Hepatocyte (in vitro differentiated cells): ENCODE measurements at regions not wholly inside any gene's neighbourhood (a gene's known extent, or its start where the extent isn't known, plus 50 kb on each side); places are given as distances from the start of the nearest gene placed in this dataset.

Source experiments
- DNase-seq: peaks from one replicate; pipeline ENCODE4 v3.0.0-alpha.2; 2016; ENCODE audit warnings: low spot score
- H2AFZ ChIP-seq: fragments of 200-600 bp; sonication (generic); 2 replicates; pipeline ENCODE4 v1.6.0; 2016; ENCODE audit warnings: antibody characterized with exemption, mild to moderate bottlenecking
- H3K27ac ChIP-seq: fragments of 200-600 bp; sonication (generic); 2 replicates; pipeline ENCODE4 v1.5.1; 2016; ENCODE audit warnings: mild to moderate bottlenecking
- H3K27me3 ChIP-seq: fragments of 200-600 bp; sonication (generic); 2 replicates; pipeline ENCODE4 v1.6.1; 2016
- H3K36me3 ChIP-seq: fragments of 200-600 bp; sonication (generic); replicated peaks from 2 replicates; pipeline ENCODE4 v1.5.1; 2016; ENCODE audit warnings: low read depth; ENCODE audit not compliant: insufficient read depth
- H3K4me1 ChIP-seq: fragments of 200-600 bp; sonication (generic); 2 replicates; pipeline ENCODE4 v1.5.1; 2016; ENCODE audit warnings: mild to moderate bottlenecking, moderate library complexity; ENCODE audit not compliant: insufficient read depth
- H3K4me2 ChIP-seq: fragments of 200-600 bp; sonication (generic); 2 replicates; pipeline ENCODE4 v1.6.0; 2016
- H3K4me3 ChIP-seq: fragments of 200-600 bp; sonication (generic); 2 replicates; pipeline ENCODE4 v1.5.1; 2016; ENCODE audit warnings: mild to moderate bottlenecking
- H3K79me2 ChIP-seq: fragments of 200-600 bp; sonication (generic); 2 replicates; pipeline ENCODE4 v1.6.0; 2017; ENCODE audit warnings: mild to moderate bottlenecking
- H3K9me2 ChIP-seq: fragments of 200-600 bp; sonication (generic); replicated peaks from 2 replicates; pipeline ENCODE4 v1.6.0; 2017; ENCODE audit warnings: mild to moderate bottlenecking; ENCODE audit not compliant: insufficient read depth
- H3K9me3 ChIP-seq: fragments of 200-600 bp; sonication (generic); 2 replicates; pipeline ENCODE4 v1.5.1; 2016; ENCODE audit warnings: low read depth, mild to moderate bottlenecking
- H4K20me1 ChIP-seq: fragments of 200-600 bp; sonication (generic); 2 replicates; pipeline ENCODE4 v1.6.0; 2016; ENCODE audit warnings: mild to moderate bottlenecking; ENCODE audit not compliant: insufficient read depth, poor library complexity, severe bottlenecking
- EZH2 ChIP-seq: fragments of 200-600 bp; sonication (generic); IDR thresholded peaks from 2 replicates; pipeline ENCODE4 v1.6.1; 2016; ENCODE audit warnings: antibody characterized with exemption, mild to moderate bottlenecking, borderline replicate concordance
- EZH2phosphoT487 ChIP-seq: fragments of 200-600 bp; sonication (generic); IDR thresholded peaks from one replicate; pipeline ENCODE4 v1.6.1; 2018; ENCODE audit warnings: antibody characterized with exemption, mild to moderate bottlenecking, low read depth, moderate library complexity; ENCODE audit not compliant: unreplicated experiment, severe bottlenecking
- WGBS: methylation state at CpG from one replicate; pipeline ENCODE4 v1.1.6; 2016; ENCODE audit warnings: low lambda C conversion rate; ENCODE audit errors: missing lambda C conversion rate; 5-methylcytosine and 5-hydroxymethylcytosine counted together
- TF ChIP-seq, protein P1 (sequence below): fragments of 200-600 bp; sonication (generic); IDR thresholded peaks from 2 replicates; pipeline ENCODE4 v1.5.1; 2016; ENCODE audit warnings: antibody characterized with exemption, mild to moderate bottlenecking; ENCODE audit not compliant: poor library complexity

DNA sequence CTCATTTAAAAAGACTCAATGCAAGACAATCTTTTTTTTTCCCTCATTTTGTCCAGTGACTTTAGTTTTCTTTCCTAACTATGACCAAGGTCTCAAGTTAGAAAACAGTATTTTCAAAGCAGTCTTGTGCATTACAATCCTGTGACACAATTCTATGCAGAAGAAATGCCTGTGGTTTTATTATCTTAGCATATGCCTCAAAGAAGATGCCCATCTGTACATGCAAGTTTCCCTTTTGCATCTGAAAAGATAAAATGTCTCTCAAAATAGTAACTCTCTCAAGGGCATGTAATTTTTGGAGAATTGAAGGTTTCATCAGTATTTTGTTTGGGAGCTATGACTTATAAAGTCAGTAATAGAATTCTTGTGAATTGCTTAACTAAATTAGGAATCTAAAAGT lies 292.0 kb upstream of the SUCLG2 start:
- no peak for DNase-seq
- no peak overlapping the region for H3K27ac ChIP-seq
- no peak overlapping the region for H3K4me2 ChIP-seq
- no peaks in the 10 kb centered on the region for H3K27me3 ChIP-seq
- TF ChIP-seq, protein P1, sequence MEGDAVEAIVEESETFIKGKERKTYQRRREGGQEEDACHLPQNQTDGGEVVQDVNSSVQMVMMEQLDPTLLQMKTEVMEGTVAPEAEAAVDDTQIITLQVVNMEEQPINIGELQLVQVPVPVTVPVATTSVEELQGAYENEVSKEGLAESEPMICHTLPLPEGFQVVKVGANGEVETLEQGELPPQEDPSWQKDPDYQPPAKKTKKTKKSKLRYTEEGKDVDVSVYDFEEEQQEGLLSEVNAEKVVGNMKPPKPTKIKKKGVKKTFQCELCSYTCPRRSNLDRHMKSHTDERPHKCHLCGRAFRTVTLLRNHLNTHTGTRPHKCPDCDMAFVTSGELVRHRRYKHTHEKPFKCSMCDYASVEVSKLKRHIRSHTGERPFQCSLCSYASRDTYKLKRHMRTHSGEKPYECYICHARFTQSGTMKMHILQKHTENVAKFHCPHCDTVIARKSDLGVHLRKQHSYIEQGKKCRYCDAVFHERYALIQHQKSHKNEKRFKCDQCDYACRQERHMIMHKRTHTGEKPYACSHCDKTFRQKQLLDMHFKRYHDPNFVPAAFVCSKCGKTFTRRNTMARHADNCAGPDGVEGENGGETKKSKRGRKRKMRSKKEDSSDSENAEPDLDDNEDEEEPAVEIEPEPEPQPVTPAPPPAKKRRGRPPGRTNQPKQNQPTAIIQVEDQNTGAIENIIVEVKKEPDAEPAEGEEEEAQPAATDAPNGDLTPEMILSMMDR = no peak
- TF ChIP-seq EZH2phosphoT487 (no peak), EZH2 (no peak)
- no peaks in the 10 kb centered on the region for H4K20me1 ChIP-seq
- H3K4me1 ChIP-seq = peaks cover 7% of the 10 kb centered on the region
- no peak overlapping the region for H2AFZ ChIP-seq
- H3K79me2 ChIP-seq = no peaks in the 10 kb centered on the region
- no peak overlapping the region for H3K4me3 ChIP-seq
- H3K9me2 ChIP-seq = no peaks in the 10 kb centered on the region
- H3K9me3 ChIP-seq = no peaks in the 10 kb centered on the region
- no peaks in the 10 kb centered on the region for H3K36me3 ChIP-seq

DNA sequence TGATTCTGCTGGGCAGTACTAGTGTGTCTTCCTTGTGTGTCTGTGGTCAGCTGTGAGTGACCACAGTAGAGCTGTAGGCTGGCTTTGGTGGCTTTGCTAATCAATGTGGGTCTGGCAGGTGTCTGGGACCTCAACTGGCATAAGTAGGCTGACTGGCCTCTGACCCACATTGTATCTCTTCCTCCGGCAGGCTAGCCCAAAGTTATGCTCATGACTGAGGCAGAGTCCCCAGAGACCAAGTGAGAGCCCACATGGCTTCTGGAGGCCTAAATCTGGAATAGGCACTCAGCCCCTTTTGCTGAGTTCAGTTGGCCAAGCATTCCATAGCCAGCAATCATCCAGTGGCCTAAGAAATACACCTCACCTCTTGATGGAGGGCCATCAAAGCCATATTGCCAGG lies 289.1 kb upstream of the SUCLG2 start:
- Histone ChIP-seq H3K4me2 (no peak overlapping the region), H3K27ac (no peak overlapping the region), H2AFZ (no peak overlapping the region), H3K27me3 (no peaks in the 10 kb centered on the region), H3K4me3 (no peak overlapping the region), H3K36me3 (no peaks in the 10 kb centered on the region), H3K4me1 (peaks cover 3% of the 10 kb centered on the region), H3K79me2 (no peaks in the 10 kb centered on the region), H4K20me1 (no peaks in the 10 kb centered on the region), H3K9me2 (no peaks in the 10 kb centered on the region), H3K9me3 (no peaks in the 10 kb centered on the region)
- DNase-seq = no peak
- TF ChIP-seq EZH2 (no peak), EZH2phosphoT487 (no peak)
- TF ChIP-seq, protein P1 = no peak
- 88% methylated on average over 1 of the region's 1 CpG for whole genome bisulfite sequencing

DNA sequence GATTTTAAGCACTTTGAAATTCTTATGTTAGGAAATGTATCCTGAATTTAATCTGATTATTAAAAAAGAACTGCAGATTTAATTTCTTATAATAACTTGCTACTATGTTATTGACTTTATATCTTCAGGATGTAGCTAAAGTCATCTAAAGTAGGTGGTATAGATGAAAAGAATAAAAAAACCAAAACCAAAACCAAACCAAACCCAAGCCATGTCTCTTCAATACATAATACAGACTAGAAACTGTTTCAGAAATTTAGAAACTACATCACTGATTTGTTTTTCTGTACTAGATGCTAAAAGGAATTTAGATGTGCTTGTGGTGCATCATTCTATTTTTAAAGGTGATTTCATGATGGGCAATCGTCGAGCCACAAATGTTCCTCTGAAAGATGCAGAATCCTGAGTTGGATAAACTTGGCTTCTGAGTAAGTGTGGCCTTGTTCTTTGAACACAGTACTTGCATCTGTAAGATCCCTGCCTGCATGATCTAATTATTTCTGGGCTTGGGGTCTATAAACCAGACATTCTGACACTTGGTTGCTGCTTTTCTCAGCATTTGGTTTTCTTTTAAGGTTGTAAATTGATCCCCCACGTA lies 287.1 kb upstream of the SUCLG2 start:
- no peak overlapping the region for H3K4me2 ChIP-seq
- WGBS = 92% methylated on average over 3 of the region's 3 CpGs

More for the DNA sequence above, 287.1 kb upstream of the SUCLG2 start:
- Histone ChIP-seq H3K9me3 (no peaks in the 10 kb centered on the region), H3K9me2 (no peaks in the 10 kb centered on the region), H3K4me1 (no peaks in the 10 kb centered on the region), H3K79me2 (no peaks in the 10 kb centered on the region), H3K36me3 (no peaks in the 10 kb centered on the region), H3K4me3 (no peak overlapping the region), H3K27ac (no peak overlapping the region), H4K20me1 (no peaks in the 10 kb centered on the region), H2AFZ (no peak overlapping the region), H3K27me3 (no peaks in the 10 kb centered on the region)
- TF ChIP-seq EZH2 (no peak), EZH2phosphoT487 (no peak)
- TF ChIP-seq, protein P1 = no peak
- no peak for DNase-seq
